Fibroblast of mammary gland (primary cell): ENCODE measurements at regions not wholly inside any gene's neighbourhood (a gene's known extent, or its start where the extent isn't known, plus 50 kb on each side); places are given as distances from the start of the nearest gene placed in this dataset.

Experiments
- DNase-seq: peaks from one replicate; pipeline ENCODE4 v3.0.0-alpha.2; 2010; ENCODE audit warnings: low read depth
- H3K4me3 ChIP-seq: 2 replicates; pipeline ENCODE4 v1.5.1; 2011; ENCODE audit warnings: low read depth, mild to moderate bottlenecking, low read length, moderate library complexity; ENCODE audit not compliant: control insufficient read depth
- TF ChIP-seq, protein P1 (sequence below): conservative IDR thresholded peaks from 2 replicates; pipeline ENCODE4 v1.5.1; 2011; ENCODE audit warnings: low read depth, low read length, inconsistent platforms; ENCODE audit not compliant: control insufficient read depth, insufficient read depth

DNA sequence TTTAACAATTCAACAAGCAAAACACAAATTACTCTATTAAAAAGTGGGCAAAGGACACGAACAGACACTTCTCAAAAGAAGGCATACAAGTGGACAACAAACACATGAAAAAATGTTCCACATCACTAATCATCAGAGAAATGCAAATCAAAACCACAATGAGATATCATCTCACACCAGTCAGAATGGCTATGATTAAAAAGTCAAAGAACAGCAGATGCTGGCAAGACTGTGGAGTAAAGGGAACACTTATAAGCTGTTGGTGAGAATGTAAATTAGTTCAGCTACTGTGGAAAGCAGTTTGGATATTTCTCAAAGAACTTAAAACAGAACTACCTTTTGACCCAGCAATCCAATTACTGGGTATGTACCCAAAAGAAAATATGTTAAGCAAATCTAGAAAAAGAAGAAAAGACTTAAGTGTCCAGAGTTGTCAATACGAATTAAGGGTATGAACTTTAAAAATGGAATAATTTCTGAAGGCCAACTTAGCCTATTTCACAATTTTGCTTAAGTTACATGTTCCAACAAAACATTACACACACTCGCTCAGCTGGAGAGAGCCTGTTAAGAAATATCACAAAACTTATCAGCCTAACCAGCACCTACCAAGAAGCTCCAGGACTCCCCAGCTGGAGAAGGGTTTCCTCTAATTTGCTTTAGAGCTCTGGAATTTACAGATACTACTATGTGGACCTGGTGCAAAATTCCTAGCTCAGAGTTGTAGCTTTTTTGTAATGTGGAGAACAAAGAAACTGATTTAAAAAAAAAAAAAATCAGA, 232.1 kb downstream of the DUSP10 start:
- TF ChIP-seq, protein P1, sequence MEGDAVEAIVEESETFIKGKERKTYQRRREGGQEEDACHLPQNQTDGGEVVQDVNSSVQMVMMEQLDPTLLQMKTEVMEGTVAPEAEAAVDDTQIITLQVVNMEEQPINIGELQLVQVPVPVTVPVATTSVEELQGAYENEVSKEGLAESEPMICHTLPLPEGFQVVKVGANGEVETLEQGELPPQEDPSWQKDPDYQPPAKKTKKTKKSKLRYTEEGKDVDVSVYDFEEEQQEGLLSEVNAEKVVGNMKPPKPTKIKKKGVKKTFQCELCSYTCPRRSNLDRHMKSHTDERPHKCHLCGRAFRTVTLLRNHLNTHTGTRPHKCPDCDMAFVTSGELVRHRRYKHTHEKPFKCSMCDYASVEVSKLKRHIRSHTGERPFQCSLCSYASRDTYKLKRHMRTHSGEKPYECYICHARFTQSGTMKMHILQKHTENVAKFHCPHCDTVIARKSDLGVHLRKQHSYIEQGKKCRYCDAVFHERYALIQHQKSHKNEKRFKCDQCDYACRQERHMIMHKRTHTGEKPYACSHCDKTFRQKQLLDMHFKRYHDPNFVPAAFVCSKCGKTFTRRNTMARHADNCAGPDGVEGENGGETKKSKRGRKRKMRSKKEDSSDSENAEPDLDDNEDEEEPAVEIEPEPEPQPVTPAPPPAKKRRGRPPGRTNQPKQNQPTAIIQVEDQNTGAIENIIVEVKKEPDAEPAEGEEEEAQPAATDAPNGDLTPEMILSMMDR, result no peak
- H3K4me3 ChIP-seq, result no peak overlapping the region

DNA sequence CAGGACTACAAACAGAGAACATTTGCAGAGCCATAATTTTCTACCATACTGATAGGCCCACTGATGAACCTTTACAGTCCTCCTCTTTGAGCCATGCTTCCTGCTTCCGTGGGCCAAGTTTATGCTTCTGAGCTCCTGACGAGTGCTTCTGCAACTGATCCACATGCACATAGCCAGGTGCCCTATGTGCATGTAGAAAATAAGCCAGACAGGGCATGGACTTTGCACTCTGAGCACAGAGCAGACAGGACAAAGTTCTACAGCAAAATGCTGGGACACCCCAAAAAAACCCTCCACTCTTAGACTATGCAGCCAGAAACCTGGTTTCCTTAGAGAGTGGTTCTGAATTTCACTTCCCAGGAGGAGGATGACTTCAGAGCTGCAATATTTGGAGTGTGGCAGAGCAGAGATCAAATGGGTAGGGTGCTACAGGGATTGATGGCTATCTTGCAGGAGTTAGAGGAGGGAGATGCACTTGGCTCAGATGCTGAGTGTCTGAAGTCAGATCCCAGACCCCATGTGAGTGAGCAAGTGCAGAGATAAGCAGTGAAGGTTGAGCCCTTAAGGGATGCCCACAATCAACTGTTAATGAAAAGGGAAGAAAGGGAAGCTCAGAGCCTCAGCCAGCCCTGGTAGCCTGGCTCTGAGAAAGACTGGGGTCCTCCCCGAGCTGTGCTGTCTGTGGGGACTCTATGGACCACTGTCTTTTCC, 230.9 kb downstream of the DUSP10 start:
- TF ChIP-seq, protein P1, result no peak
- no peak overlapping the region for H3K4me3 ChIP-seq
- no peak for DNase-seq

More for the DNA sequence above, 232.1 kb downstream of the DUSP10 start:
- no peak for DNase-seq

DNA sequence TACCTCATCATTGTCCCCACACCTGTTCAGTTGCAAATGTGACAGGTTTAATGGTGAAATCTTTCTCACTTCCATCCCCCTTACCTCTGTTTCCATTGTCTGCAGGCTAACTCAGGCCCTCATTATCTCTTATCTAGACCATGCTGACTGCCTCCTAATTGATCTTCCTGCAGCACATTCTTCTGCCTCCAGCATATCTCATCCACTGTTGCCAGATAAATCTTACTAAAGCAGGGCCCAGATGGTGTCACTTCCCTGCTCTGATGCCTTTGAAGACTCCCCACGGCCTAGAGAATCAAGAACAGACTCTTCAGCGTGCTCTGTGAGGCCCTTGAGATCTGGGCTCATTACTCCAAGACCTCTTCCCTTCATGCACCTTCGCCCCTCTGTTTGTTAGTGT, 230.1 kb downstream of the DUSP10 start:
- TF ChIP-seq, protein P1, result no peak
- H3K4me3 ChIP-seq, result no peak overlapping the region
- no peak for DNase-seq

DNA sequence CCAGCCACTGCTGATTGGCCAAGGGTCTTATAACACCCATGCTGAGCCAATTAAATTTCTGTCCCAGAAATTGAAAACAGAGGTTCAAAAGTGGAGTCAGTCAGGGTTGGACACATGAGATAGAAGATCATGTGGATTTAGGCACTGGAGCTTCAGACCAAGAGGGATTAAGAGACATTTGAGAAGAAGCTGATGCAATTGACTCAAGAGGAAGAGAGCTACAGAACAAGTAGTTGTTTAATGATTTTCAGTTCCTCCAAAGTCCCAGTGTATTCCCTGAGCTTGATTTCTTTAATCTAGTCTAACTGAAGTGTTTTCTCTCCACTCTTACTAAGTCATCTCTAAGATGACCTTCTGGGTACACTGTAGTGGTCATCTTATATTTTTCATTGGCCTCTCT, 227.1 kb downstream of the DUSP10 start:
- DNase-seq, result no peak
- H3K4me3 ChIP-seq, result no peak overlapping the region
- TF ChIP-seq, protein P1, result no peak

DNA sequence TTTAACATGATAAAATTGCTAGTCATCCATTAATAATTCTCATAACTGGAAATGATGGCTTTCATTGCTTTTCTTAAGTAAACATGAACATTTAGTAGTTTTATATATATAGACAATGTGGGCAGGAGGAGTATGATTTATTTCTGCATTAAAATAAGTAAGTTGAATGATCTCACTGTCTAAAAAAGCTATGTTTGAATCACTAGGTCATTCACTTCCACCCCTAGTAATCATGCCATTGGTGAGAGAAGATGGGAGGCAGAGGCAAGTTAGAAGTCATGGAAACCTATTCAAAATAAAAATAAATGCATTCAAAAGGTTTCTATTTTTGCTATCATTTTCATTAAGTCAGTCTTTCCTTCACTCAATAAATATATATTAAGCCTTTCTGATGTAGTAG, 226.4 kb downstream of the DUSP10 start:
- DNase-seq, result no peak
- no peak overlapping the region for H3K4me3 ChIP-seq
- TF ChIP-seq, protein P1, result no peak

DNA sequence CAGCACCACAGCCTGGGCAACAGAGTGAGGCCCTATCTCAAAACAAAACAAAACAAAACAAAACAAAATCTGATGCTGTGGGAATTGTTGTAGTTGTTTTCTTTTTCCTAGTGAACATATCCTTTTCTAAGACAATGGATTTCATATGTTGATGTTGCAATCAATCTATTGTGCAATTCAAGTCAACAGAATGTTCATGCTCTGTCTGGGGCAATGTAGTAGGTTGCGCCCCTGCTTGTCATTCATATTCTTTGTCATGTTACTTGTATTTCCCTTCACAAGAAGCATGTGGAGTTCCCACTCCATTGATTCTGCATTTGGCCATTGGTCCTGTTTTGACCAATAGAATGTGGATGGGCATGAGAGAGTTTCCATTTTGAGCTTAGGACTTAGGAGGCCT, 223.9 kb downstream of the DUSP10 start:
- H3K4me3 ChIP-seq, result no peak overlapping the region
- DNase-seq, result peak; percentile 85
- TF ChIP-seq, protein P1, result no peak
